ENCODE measurements at regions not wholly inside any gene's neighbourhood (a gene's known extent, or its start where the extent isn't known, plus 50 kb on each side); places are given as distances from the start of the nearest gene placed in this dataset.

DNA sequence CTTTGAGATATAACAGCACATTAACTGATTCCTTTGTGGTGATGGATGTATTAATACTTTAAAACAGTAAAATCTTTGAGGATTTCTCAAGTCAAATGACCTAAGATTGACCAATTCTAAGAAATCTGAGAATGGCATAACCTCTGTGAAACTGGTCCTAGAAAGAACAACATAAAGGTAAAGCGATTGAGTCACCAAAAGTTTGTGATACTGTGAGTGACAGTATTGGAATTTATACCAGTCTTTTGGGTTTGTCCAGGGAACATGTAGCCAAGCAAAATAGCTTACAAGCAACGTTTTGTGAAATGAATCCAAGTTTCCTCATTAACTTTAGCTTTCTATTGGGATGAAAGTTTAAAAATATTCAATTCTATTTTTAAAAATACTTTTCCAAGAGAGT lies 157.4 kb upstream of the TMEM196 start:
- TF ChIP-seq, protein P1, sequence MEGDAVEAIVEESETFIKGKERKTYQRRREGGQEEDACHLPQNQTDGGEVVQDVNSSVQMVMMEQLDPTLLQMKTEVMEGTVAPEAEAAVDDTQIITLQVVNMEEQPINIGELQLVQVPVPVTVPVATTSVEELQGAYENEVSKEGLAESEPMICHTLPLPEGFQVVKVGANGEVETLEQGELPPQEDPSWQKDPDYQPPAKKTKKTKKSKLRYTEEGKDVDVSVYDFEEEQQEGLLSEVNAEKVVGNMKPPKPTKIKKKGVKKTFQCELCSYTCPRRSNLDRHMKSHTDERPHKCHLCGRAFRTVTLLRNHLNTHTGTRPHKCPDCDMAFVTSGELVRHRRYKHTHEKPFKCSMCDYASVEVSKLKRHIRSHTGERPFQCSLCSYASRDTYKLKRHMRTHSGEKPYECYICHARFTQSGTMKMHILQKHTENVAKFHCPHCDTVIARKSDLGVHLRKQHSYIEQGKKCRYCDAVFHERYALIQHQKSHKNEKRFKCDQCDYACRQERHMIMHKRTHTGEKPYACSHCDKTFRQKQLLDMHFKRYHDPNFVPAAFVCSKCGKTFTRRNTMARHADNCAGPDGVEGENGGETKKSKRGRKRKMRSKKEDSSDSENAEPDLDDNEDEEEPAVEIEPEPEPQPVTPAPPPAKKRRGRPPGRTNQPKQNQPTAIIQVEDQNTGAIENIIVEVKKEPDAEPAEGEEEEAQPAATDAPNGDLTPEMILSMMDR (IDR thresholded peaks at IDR 0.05) = no peak
- no peak for TF ChIP-seq ZFX (IDR thresholded peaks at IDR 0.05; ENCODE audit: borderline replicate concordance)

Measured in 22Rv1 (cell line).